Neural crest cell (in vitro differentiated cells): ENCODE measurements at regions not wholly inside any gene's neighbourhood (a gene's known extent, or its start where the extent isn't known, plus 50 kb on each side); places are given as distances from the start of the nearest gene placed in this dataset.

Source experiments
- DNase-seq: peaks from one replicate; pipeline ENCODE4 v3.0.0; 2021; ENCODE audit warnings: low read depth, mixed read lengths, low spot score
- H3K27ac Mint-ChIP-seq: one replicate; pipeline ENCODE4 v1.8.0; 2021; ENCODE audit warnings: mild to moderate bottlenecking, mixed read lengths; ENCODE audit not compliant: unreplicated experiment
- H3K27me3 Mint-ChIP-seq: 2 replicates; pipeline ENCODE4 v1.8.0; 2021; ENCODE audit warnings: low read depth, mild to moderate bottlenecking, mixed read lengths
- H3K36me3 Mint-ChIP-seq: 2 replicates; pipeline ENCODE4 v1.8.0; 2021; ENCODE audit warnings: low read depth, mild to moderate bottlenecking, mixed read lengths
- H3K4me1 Mint-ChIP-seq: 2 replicates; pipeline ENCODE4 v1.8.0; 2021; ENCODE audit warnings: mixed read lengths
- H3K4me3 Mint-ChIP-seq: one replicate; pipeline ENCODE4 v1.8.0; 2021; ENCODE audit warnings: mild to moderate bottlenecking, mixed read lengths
- H3K9me3 Mint-ChIP-seq: 2 replicates; pipeline ENCODE4 v1.8.0; 2021; ENCODE audit warnings: mixed read lengths
- CTCF ChIP-seq: fragments of 200-600 bp; sonication (generic); conservative IDR thresholded peaks from 2 replicates; pipeline ENCODE4 v1.5.0; 2021; ENCODE audit warnings: antibody characterized with exemption, mild to moderate bottlenecking

DNA sequence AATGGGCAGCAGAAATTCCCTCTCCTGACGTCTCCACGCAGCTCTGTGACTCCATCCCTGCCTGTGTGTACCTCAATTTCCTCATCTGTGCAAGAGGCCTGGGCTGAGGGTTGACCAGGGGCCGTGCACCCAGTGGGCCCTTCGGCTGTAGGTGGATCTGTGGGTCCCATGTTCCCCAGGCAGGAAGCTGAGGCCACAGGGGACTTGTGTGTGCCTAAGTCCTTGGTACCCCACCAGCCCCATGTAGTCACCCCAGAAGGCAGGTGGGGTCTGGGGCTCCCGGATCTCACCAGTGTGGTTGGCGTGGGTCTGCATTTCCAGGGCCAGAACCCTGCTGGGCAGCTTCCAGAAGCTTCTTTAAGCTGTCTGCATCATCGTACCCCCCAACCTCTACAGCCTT lies 177.4 kb upstream of the GSE1 start:
- H3K4me3 Mint-ChIP-seq, result no peak overlapping the region
- no peak for DNase-seq
- no peaks in the 10 kb centered on the region for H3K36me3 Mint-ChIP-seq
- no peak for TF ChIP-seq CTCF
- H3K27ac Mint-ChIP-seq, result no peak overlapping the region
- H3K9me3 Mint-ChIP-seq, result no peaks in the 10 kb centered on the region
- H3K4me1 Mint-ChIP-seq, result peaks cover 25% of the 10 kb centered on the region
- peaks cover 13% of the 10 kb centered on the region for H3K27me3 Mint-ChIP-seq

DNA sequence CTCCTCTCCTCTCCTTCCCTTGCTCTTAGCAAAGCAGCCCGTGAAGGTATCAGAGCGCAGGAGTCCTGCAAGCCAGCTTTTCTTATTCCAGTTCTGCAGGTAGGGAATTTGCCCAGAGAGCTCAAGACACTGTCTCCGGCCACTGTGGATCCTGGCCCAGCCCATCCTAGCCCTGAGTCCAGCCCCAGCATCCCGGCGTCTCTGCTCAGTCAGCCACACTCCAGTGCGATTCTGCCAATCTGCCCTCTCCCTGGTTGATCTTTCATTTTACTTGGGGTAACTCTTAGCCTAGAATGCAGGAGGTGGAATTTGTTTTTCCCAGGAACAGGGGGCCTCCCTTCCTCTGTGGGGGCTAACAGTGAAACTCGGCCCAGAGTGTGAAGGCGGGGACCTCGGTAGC lies 176.9 kb upstream of the GSE1 start:
- Mint-ChIP-seq H3K27me3 (peaks cover 13% of the 10 kb centered on the region), H3K9me3 (no peaks in the 10 kb centered on the region), H3K4me3 (no peak overlapping the region), H3K27ac (no peak overlapping the region), H3K36me3 (no peaks in the 10 kb centered on the region), H3K4me1 (peaks cover 25% of the 10 kb centered on the region)
- TF ChIP-seq CTCF, result no peak
- DNase-seq, result no peak

DNA sequence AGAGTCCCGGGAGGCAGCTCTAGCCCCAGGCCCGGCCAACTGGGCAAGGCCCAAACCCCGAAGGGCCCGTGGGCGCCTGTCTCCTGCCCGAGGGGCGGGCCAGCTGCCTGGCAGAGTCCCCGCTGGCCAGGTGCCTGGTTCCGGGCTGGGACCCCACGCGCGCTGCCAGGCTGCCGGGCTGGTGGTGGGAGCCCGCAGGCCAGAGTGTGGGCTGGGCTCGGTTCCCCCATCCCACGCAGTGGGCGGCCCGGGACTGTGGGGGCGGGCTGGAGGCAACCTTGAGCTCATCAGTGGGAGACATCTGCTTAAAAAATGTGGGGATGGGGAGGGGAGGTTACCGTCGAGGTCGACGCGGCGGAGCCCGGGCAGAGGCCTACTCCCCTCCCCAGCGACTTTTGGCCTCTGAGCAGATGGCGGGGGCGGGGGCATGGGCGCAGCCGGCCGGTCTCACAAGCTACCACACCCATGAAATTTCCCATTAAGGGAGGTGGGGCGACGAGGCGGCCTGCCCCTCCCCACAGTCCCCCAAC lies 176.4 kb upstream of the GSE1 start:
- TF ChIP-seq CTCF, result no peak
- Mint-ChIP-seq H3K4me1 (peaks cover 25% of the 10 kb centered on the region), H3K9me3 (no peaks in the 10 kb centered on the region), H3K27me3 (peaks cover 13% of the 10 kb centered on the region), H3K27ac (no peak overlapping the region), H3K36me3 (no peaks in the 10 kb centered on the region), H3K4me3 (no peak overlapping the region)
- DNase-seq, result peak; percentile 36

DNA sequence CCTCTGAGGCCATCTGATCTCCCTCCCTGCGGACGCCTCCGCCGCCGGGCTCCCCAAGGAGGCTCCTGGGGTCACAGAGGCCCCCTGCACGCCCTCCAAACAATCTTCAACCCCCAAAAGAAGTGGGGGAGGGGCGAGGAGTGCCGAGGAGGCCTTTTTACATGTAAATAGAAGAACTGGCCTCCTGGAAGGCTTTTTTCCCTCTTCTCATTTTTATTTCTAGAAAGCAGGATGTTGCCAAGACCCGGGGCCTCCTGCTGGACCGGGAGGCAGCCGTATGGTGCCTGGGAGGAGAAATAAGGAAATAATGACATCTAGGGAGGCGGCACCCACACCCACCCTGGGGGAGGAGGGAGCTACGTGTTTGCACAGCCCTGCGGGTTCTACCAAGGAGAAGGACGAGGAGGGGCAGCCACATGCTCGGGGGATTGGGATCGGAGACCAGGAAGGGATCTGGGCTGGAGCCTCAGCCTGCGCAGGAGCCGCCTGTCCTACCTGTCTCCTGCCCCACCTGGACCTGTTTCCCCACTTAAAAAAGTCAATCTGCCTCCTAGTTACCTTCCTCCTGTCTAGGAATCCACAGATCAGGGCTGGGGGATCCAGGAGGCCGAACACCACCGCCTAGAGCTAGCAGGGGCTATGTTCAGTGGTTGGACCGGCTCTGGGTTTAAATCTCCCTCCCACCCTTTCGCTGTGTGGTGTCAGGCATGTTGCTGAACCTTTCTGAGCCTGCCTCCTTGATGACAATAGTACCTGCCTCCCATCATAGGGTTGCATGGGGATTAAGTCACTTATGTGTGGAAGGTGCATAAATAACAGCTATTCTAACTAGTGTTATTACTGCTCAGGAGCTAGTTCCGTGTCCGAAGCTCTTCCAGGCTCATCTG lies 175.7 kb upstream of the GSE1 start:
- Mint-ChIP-seq H3K9me3 (no peaks in the 10 kb centered on the region), H3K27me3 (peaks cover 13% of the 10 kb centered on the region), H3K27ac (no peak overlapping the region), H3K36me3 (no peaks in the 10 kb centered on the region), H3K4me1 (peaks cover 25% of the 10 kb centered on the region), H3K4me3 (peak overlapping the region; percentile 63)
- DNase-seq, result peak; percentile 41
- no peak for TF ChIP-seq CTCF

- Mint-ChIP-seq H3K27me3 (peaks cover 13% of the 10 kb centered on the region), H3K4me3 (no peak overlapping the region), H3K36me3 (no peaks in the 10 kb centered on the region), H3K9me3 (no peaks in the 10 kb centered on the region), H3K4me1 (peaks cover 25% of the 10 kb centered on the region), H3K27ac (no peak overlapping the region)
- no peak for DNase-seq
- TF ChIP-seq CTCF, result no peak
These were observed 174.0 kb upstream of the GSE1 start for GRCh38 chr16:85438981-85439685.
